CMK (cell line): ENCODE measurements at regions not wholly inside any gene's neighbourhood (a gene's known extent, or its start where the extent isn't known, plus 50 kb on each side); places are given as distances from the start of the nearest gene placed in this dataset.

ENCODE experiments used
- DNase-seq: peaks from one replicate; pipeline ENCODE4 v3.0.0-alpha.2; 2010; ENCODE audit warnings: low read depth

DNA sequence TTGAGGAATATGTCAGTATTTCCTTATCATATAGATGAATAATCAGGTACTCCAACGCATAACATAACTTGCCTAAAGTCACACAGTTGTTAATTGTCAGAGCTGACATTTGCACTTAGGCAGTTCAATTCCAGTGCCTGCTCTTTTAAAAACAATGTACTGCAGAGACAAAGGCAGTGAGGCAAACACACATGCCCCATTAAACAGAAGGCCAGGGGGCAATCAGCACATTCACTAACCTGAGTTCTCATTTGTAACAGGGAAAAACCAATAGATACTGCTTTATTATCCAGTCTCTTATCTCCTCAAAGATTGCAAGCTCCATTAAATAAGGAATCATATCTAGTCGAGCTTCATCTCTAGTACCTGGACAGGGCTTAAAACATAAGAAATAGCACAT, 1017.4 kb downstream of the SQOR start:
- DNase-seq, result no peak

GRCh38 chr15:46654993-46655392, 1020.2 kb downstream of the SQOR start:
- no peak for DNase-seq

DNA sequence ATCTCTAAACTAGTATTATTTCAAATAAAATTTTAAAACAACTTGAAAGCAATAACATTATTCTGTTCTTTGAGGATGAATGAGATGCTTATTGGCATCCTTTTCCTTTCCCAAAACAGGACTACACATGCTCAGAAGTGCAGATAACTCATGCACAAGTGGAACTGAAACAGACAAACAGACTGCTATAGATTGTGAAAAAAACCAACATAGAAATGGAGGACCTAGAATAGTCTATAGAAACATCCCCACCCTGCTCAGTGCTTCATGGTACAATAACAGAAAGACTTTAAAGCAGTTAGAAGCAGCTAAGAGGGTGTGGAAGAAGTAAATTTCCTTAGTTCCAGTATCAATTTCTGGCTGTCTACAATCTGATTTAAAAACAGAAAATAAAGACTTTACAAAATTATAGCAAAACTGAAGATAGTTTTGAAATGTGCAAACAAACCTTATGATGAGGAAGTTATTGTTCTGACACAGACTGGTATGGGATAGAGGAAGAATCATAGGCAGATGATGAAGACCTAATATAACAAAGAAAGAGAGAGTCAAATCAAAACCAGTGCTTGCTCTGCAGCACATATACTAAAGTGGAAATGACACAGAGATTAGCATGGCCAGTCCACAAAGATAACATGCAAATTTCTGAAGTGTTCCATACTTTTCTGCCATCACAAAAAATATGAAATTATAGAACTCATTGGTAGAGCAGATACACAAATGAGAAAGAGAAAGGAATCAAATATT, 1025.4 kb downstream of the SQOR start:
- DNase-seq, result no peak

- DNase-seq, result no peak
Observed at GRCh38 chr15:46670258-46670657, 1035.4 kb downstream of the SQOR start.

DNA sequence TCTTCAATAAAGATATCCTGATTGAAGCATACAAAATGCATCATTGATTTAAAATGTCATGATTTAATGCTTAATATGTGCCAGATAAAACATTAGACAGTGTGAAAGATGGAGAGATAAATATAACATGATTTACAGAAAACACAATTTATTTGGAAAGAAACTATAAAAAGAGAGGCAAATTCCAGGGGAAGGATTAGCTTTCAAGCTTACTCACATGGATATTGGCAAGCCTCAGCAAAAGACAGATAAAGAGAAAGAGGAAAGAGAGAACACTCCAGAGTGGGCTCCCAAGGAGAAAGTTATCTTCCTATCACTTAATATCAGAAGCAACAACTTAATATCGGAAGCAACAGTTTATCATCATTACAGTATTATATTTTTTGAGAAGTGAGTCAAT, 1036.5 kb downstream of the SQOR start:
- no peak for DNase-seq

DNA sequence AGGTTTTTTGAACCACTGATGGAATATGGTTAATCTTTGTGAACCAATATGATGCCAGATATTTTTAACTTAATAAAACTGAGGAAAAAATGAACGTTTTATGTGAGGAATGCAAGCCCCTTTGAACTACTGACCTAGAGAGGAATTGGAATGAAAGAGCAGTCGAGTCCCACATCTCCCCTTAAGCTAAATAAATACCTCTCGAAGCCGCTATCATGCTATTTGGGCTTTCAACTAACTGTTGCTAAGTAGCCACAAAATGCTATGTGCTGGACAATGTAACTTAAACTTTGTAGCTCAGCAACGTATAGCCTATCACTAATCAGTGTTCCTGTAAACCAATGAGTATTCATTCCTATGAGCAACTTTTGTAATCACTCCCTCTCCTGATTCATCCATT, 1037.2 kb downstream of the SQOR start:
- no peak for DNase-seq

- no peak for DNase-seq
Observed at GRCh38 chr15:46676233-46677206, 1040.8 kb upstream of the SEMA6D start.

DNA sequence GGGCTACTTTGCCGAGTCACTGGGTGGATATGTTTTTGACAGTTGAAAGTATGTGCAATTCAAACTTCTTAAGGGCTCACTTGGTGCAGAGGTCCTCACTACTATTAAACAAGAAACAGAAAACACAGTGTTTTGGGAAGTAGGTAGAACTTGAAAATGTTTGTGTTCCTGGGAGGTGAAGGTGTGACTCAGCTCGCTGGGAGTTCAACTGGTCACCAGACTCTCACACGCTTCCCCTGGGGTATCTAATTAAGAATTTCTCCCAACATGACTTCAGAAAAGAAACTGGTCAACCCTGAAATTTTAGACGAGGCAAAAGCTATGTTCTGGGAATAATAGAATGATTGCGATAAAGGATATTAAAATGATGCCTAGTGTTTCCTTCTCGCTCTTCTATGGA, 1039.8 kb upstream of the SEMA6D start:
- no peak for DNase-seq

GRCh38 chr15:46681901-46682300, 1035.4 kb upstream of the SEMA6D start:
- DNase-seq, result no peak

- no peak for DNase-seq
Observed at GRCh38 chr15:46682969-46683791, 1034.1 kb upstream of the SEMA6D start.

GRCh38 chr15:46685096-46685495, 1032.2 kb upstream of the SEMA6D start:
- DNase-seq, result no peak

- DNase-seq, result no peak
Observed at GRCh38 chr15:46685681-46686080, 1031.6 kb upstream of the SEMA6D start.

DNA sequence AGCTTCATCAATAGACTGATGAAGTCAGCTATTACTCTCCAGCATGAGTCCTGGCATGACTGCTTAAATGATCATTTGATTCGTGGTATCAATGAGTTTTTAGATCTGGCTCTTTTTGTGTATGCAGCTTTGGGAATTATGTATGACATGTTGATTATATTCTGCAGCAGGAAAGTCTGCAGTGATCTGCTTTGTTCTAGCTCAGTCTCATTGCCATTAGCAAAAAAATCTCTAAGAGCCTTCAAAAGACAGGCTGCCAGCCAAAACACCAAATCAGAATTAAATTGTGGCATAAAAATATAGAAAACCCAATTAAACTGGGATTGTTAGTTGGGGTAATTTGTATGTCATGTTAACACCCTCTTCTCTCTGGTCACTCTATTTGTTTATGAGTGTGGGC, 1021.0 kb upstream of the SEMA6D start:
- DNase-seq, result no peak

DNA sequence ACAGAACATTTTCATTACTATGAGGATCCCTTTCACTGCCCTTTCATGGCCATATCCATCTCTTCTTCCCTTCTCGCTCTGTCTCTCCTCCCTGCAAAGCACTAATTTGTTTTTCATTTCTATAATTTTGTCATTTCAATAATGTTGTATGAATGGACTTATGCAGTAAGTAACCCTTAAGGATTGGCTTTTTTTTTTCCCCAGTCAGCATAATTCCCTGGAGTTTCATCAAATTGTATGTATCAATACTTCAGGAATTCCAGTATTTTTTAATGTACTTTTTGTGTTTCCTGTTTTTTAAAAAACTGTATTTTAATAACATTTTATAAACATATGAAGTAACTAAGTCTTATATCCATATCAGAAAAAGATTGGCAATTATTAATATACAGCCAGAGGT, 1016.0 kb upstream of the SEMA6D start:
- no peak for DNase-seq

- no peak for DNase-seq
Observed at GRCh38 chr15:46701896-46702295, 1015.4 kb upstream of the SEMA6D start.

DNA sequence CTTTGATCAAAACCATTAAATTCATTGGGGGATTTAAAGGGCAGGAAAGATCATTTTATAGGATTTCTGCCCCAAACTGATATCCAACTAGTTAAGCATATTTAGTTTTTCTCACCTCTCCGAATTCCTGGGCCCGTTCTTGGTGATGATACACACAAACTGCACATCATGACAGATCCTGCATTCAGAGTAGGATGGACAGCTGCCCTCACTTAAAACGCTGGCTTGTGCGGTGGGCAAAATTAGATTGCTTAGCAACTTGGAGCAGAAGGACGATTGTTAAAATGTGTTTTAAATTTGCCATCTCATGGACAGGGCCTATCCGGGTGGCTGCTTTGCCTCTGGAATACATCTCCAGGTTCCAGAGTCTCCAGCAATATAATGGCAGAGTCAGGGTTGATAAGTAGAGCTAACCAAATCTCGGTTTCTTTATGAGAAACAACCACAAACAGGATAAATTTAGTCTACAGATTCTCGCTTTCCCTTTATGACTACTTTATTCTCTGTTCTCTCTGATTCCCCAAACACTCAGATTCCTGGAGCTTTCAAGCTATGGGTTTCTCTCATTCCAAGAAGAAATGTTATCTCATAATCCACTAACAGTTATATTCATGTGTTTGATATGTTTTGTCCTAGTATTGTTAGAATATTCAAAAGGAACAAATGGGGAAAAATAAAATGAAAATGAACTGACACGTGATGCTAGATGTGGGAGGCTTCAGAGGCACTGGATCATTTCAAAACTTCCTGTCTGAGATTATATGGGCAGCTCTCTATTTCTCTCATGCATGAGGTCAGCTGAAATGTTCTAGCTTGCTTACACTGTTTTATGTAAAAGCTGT, 1014.1 kb upstream of the SEMA6D start:
- DNase-seq, result no peak

DNA sequence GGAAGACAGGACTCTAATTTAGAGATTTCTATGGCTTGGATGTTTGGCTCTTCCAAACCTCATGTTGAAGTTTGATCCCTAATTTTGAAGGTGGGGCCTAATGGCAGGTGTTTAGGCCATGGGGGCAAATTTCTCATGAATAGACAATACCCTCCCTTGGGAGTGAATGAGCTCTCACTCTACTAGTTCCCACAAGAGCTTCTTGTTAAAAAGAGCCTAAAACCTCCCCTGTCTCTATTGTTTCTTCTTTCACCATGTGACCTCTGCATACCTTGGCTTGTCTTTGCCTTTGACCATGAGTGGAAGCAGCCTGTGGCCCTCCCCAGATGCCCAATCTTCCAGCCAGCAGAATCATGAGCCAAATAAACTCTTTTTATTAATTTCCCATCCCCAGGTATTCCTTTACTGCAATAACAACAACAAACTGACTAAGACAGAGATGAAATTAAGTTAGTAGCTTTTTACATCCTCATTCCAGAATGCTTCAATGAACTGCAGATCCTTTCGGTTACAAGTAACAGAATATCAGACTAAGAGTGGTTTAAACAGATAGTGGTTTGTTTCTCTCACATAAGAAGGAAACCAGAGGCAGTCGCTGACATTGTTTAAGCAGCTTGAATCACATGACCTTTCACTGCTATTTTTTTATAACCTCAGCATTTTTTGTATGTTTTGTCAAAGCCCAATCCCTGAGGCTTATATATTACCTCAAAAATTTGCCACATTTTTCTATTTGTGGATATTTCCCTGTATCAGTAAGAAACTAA, 1013.3 kb upstream of the SEMA6D start:
- DNase-seq, result no peak

DNA sequence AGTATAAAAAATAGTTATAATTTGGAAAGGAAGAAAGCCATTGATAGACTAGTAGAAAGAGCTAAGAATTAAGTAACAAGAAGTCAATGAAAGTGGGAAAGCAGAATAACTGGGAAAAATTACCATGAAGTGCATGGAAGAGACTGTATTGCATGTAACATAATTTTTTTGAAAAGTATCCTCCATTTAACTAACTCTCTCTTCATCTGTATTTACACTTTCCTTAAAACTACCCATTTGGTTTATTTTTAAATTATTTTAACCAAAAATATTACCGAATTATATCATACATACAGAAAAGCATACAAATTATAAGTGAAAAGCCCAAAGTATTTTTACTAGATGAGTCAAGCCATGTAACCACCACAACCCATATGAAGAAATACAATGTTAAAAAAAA, 1009.9 kb upstream of the SEMA6D start:
- DNase-seq, result no peak

GRCh38 chr15:46708226-46708625, 1009.1 kb upstream of the SEMA6D start:
- DNase-seq, result no peak

GRCh38 chr15:46709460-46710083, 1007.7 kb upstream of the SEMA6D start:
- DNase-seq, result no peak
